DND-41 (cell line): ENCODE measurements at regions not wholly inside any gene's neighbourhood (a gene's known extent, or its start where the extent isn't known, plus 50 kb on each side); places are given as distances from the start of the nearest gene placed in this dataset.
A peak's percentile ranks its signal among the peaks of the same experiment; 100 is the strongest.

Experiments
- ATAC-seq: fragments of 200-7000 bp; cut with Tn5 transposase; 3 replicates; pipeline ENCODE4 v1.9.1; 2021; ENCODE audit warnings: low read depth; ENCODE audit not compliant: insufficient read depth
- DNase-seq: peaks from one replicate; pipeline ENCODE4 v3.0.0-alpha.2; 2020
- H2AFZ ChIP-seq: 2 replicates; pipeline ENCODE4 v1.6.0; 2012; ENCODE audit warnings: low read depth, low read length
- H3K27ac ChIP-seq: 2 replicates; pipeline ENCODE4 v1.5.1; 2012; ENCODE audit warnings: low read length, inconsistent platforms
- H3K27me3 ChIP-seq: fragments of 200-600 bp; sonication (generic); 2 replicates; pipeline ENCODE4 v1.6.0; 2012; ENCODE audit warnings: low read length, mild to moderate bottlenecking, inconsistent platforms; ENCODE audit not compliant: insufficient read depth, poor library complexity
- H3K36me3 ChIP-seq: 2 replicates; pipeline ENCODE4 v1.5.1; 2012; ENCODE audit warnings: low read length, inconsistent platforms; ENCODE audit not compliant: insufficient read depth
- H3K4me1 ChIP-seq: 2 replicates; pipeline ENCODE4 v1.5.1; 2012; ENCODE audit warnings: mild to moderate bottlenecking, low read length; ENCODE audit not compliant: insufficient read depth
- H3K4me2 ChIP-seq: 2 replicates; pipeline ENCODE4 v1.6.0; 2012; ENCODE audit warnings: mild to moderate bottlenecking, moderate library complexity, low read length, inconsistent platforms; ENCODE audit not compliant: insufficient read depth
- H3K4me3 ChIP-seq, 2 experiments: fragments of 200-600 bp in 1 of 2; shearing (Covaris generic) in 1 of 2; 2 replicates each; pipeline ENCODE4 v1.5.1; 2012 to 2016; ENCODE audit warnings: inconsistent platforms in 2 of 2, low read length in 2 of 2, mild to moderate bottlenecking in 2 of 2, low read depth in 1 of 2, moderate library complexity in 1 of 2
- H3K79me2 ChIP-seq: 2 replicates; pipeline ENCODE4 v1.6.0; 2012; ENCODE audit warnings: low read length, inconsistent platforms; ENCODE audit not compliant: insufficient read depth
- H3K9ac ChIP-seq: 2 replicates; pipeline ENCODE4 v1.6.0; 2012; ENCODE audit warnings: low read depth, mild to moderate bottlenecking, inconsistent platforms, low read length, moderate library complexity
- H3K9me3 ChIP-seq: 2 replicates; pipeline ENCODE4 v1.5.1; 2012; ENCODE audit warnings: low read length, moderate library complexity, mild to moderate bottlenecking, inconsistent platforms; ENCODE audit not compliant: insufficient read depth, severe bottlenecking
- H4K20me1 ChIP-seq: 2 replicates; pipeline ENCODE4 v1.6.0; 2012; ENCODE audit warnings: low read length; ENCODE audit not compliant: insufficient read depth
- EZH2 ChIP-seq: IDR thresholded peaks from 3 replicates; pipeline ENCODE4 v1.6.1; 2012; ENCODE audit warnings: borderline replicate concordance, low read depth, mild to moderate bottlenecking, moderate library complexity, low read length, inconsistent platforms; ENCODE audit not compliant: severe bottlenecking
- TF ChIP-seq, protein P1 (sequence below): IDR thresholded peaks from 2 replicates; pipeline ENCODE4 v1.5.1; 2012; ENCODE audit warnings: borderline replicate concordance, low read length, moderate library complexity, mild to moderate bottlenecking; ENCODE audit not compliant: poor library complexity, severe bottlenecking; ENCODE audit errors: extremely low read depth

DNA sequence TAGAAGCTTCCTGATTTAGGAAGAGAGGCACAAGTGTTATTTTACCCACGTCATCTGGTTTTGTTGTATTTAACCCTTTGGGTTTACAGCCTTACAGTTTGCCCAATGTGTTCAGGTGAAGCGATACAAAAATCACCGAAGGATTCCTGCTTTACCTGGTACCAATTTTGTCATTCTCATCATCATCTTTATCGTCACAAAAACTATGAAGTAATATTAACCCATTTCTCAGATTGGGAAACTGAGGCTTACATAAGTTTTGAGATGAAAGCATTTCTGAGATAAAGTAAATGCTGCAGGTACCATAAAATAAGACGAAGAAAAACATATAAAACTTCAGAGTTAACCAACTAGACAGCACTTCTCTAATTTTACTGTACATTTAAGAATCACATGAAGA is 370.6 kb upstream of the OR4E1 start:
- no peak for TF ChIP-seq EZH2
- TF ChIP-seq, protein P1, sequence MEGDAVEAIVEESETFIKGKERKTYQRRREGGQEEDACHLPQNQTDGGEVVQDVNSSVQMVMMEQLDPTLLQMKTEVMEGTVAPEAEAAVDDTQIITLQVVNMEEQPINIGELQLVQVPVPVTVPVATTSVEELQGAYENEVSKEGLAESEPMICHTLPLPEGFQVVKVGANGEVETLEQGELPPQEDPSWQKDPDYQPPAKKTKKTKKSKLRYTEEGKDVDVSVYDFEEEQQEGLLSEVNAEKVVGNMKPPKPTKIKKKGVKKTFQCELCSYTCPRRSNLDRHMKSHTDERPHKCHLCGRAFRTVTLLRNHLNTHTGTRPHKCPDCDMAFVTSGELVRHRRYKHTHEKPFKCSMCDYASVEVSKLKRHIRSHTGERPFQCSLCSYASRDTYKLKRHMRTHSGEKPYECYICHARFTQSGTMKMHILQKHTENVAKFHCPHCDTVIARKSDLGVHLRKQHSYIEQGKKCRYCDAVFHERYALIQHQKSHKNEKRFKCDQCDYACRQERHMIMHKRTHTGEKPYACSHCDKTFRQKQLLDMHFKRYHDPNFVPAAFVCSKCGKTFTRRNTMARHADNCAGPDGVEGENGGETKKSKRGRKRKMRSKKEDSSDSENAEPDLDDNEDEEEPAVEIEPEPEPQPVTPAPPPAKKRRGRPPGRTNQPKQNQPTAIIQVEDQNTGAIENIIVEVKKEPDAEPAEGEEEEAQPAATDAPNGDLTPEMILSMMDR = no peak
- H4K20me1 ChIP-seq = no peaks in the 10 kb centered on the region
- H3K27me3 ChIP-seq = peaks cover 52% of the 10 kb centered on the region
- DNase-seq = no peak
- H3K79me2 ChIP-seq = no peaks in the 10 kb centered on the region
- H3K9me3 ChIP-seq = no peaks in the 10 kb centered on the region
- no peaks in the 10 kb centered on the region for H3K36me3 ChIP-seq
- H3K9ac ChIP-seq = no peak overlapping the region
- peaks cover 8% of the 10 kb centered on the region; the same call in 1 of the 2 replicates for H3K4me1 ChIP-seq
- H3K4me3 ChIP-seq = no peak overlapping the region
- no peak overlapping the region for H3K4me2 ChIP-seq
- no peak for ATAC-seq
- H2AFZ ChIP-seq = no peak overlapping the region
- H3K27ac ChIP-seq = no peak overlapping the region

DNA sequence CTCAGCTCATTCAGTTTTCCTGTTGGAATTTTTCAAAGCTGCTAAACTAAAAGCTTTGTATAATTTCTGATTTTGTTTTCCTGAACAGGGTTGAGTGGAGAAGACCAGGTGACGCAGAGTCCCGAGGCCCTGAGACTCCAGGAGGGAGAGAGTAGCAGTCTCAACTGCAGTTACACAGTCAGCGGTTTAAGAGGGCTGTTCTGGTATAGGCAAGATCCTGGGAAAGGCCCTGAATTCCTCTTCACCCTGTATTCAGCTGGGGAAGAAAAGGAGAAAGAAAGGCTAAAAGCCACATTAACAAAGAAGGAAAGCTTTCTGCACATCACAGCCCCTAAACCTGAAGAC is 367.1 kb upstream of the OR4E1 start:
- no peak for ATAC-seq
- H3K27me3 ChIP-seq = peaks cover 57% of the 10 kb centered on the region
- H3K27ac ChIP-seq = no peak overlapping the region
- H4K20me1 ChIP-seq = no peaks in the 10 kb centered on the region
- H3K36me3 ChIP-seq = no peaks in the 10 kb centered on the region
- DNase-seq = no peak
- H3K4me2 ChIP-seq = no peak overlapping the region
- H3K79me2 ChIP-seq = no peaks in the 10 kb centered on the region
- TF ChIP-seq EZH2 = no peak
- TF ChIP-seq, protein P1 = no peak
- no peak overlapping the region for H2AFZ ChIP-seq
- H3K9me3 ChIP-seq = no peaks in the 10 kb centered on the region
- H3K4me3 ChIP-seq = no peak overlapping the region
- no peaks in the 10 kb centered on the region for H3K4me1 ChIP-seq
- no peak overlapping the region for H3K9ac ChIP-seq

DNA sequence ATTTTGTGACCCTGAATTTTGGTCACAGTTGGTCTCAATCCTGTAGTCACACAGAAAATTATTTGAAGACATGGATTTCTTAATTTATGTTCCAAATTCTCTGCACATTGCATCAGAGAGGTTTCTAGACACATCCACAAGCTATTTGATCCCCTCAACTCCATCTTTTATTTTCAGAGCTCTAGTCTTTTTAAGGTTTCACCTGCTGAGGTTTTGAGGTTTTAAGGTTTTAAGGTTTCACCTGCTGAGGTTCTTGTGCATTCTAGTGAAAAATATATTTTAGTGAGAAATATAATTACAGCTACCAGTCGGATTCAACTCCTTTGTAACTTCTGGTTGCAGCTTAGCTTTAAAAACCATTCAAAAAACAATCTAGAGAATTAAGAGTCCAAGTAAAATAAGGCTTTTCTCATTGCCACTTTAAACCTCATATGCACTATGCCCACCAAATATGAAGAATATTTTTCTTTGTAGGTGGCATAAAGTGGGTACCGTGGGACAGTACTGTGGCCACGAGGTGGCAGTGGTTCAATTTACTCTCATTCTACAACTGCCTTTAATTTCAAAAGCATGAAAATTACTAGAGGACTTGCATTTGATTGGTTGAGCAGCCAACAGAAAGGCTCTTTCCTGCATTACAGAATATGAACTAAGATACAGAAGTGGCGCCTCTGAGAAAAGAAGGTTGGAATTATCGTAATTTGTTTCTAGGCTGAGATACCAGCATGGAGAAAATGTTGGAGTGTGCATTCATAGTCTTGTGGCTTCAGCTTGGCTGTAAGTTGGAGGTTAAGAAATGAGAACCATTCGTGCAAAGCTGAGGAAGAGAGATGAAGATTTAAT is 366.5 kb upstream of the OR4E1 start:
- H3K36me3 ChIP-seq = no peaks in the 10 kb centered on the region
- no peak overlapping the region for H3K27ac ChIP-seq
- peak; percentile 97 for ATAC-seq
- TF ChIP-seq, protein P1 = peak; percentile 88
- no peak for TF ChIP-seq EZH2
- no peaks in the 10 kb centered on the region for H3K9me3 ChIP-seq
- no peaks in the 10 kb centered on the region for H3K79me2 ChIP-seq
- H3K4me3 ChIP-seq = no peak overlapping the region
- H3K4me1 ChIP-seq = no peaks in the 10 kb centered on the region
- H3K9ac ChIP-seq = no peak overlapping the region
- H3K4me2 ChIP-seq = no peak overlapping the region
- no peak overlapping the region for H2AFZ ChIP-seq
- peak; percentile 61 for DNase-seq
- H3K27me3 ChIP-seq = peaks cover 57% of the 10 kb centered on the region
- no peaks in the 10 kb centered on the region for H4K20me1 ChIP-seq
